HCT116 (cell line): ENCODE measurements at regions not wholly inside any gene's neighbourhood (a gene's known extent, or its start where the extent isn't known, plus 50 kb on each side); places are given as distances from the start of the nearest gene placed in this dataset.

ENCODE experiments used
- ATAC-seq: fragments of 200-7000 bp; cut with Tn5 transposase; 2 replicates; pipeline ENCODE4 v1.9.1; 2020; ENCODE audit warnings: mild to moderate bottlenecking, moderate library complexity
- BruUV-seq: library from RNA; stranded (reverse); fragments of 400-500 nt; replicated peaks from 2 replicates; lab custom pipeline; 2021; lab: Mats Ljungman, UMichigan
- CTCF ChIA-PET: fragments of 300-600 bp; sonication (Branson Sonifier 250); formaldehyde crosslinking; loops from one replicate; lab custom pipeline; 2021; ENCODE audit warnings: antibody characterized with exemption; lab: Charles Lee
- POLR2A ChIA-PET: fragments of 300-600, 350-600 bp; sonication (Branson Sonifier 250); formaldehyde crosslinking; loops from one replicate; lab custom pipeline; 2021; ENCODE audit warnings: antibody characterized with exemption; lab: Charles Lee
- RAD21 ChIA-PET, 2 experiments: fragments of 300-600 bp; sonication (Branson Sonifier 250); formaldehyde crosslinking; loops; one replicate each; lab custom pipeline; 2023; ENCODE audit warnings: low total read pairs in 2 of 2; ENCODE audit not compliant: uncharacterized antibody in 2 of 2, unreplicated experiment in 2 of 2, low non-redundant PET in 1 of 2; lab: Charles Lee
- DNase-seq: peaks from one replicate; pipeline ENCODE4 v3.0.0-alpha.2; 2010; ENCODE audit warnings: low read depth, low spot score
- H2AFZ ChIP-seq: fragments of 200-600 bp; shearing (Covaris generic), sonication (generic); 2 replicates; pipeline ENCODE4 v1.6.1; 2017; ENCODE audit warnings: low read depth, mixed run types, mixed read lengths, antibody characterized with exemption, low read length; ENCODE audit not compliant: poor library complexity, severe bottlenecking
- H3K27ac ChIP-seq: 2 replicates; pipeline ENCODE4 v1.5.1; 2012; ENCODE audit warnings: low read depth, low read length
- H3K27me3 ChIP-seq: fragments of 200-600 bp; sonication (generic); 2 replicates; pipeline ENCODE4 v1.6.1; 2016; ENCODE audit warnings: mixed run types, low read length, mixed read lengths; ENCODE audit not compliant: insufficient read depth
- H3K36me3 ChIP-seq, 2 experiments: fragments of 200-500 bp in 1 of 2; fragments of 200-600 bp in 1 of 2; sonication (Bioruptor generic) in 1 of 2; sonication (generic) in 1 of 2; 2 replicates each; pipeline versions ENCODE4 v1.5.1 to v1.6.1; 2014 to 2016; ENCODE audit warnings: low read length in 2 of 2, inconsistent platforms in 1 of 2, mixed read lengths in 1 of 2, mixed run types in 1 of 2; ENCODE audit not compliant: insufficient read depth in 2 of 2, control insufficient read depth in 1 of 2
- H3K4me1 ChIP-seq, 2 experiments: fragments of 200-600 bp in 1 of 2; sonication (generic) in 1 of 2; 2 replicates each; pipeline versions ENCODE4 v1.5.1 to v1.6.1; 2012 to 2017; ENCODE audit warnings: low read length in 2 of 2, inconsistent platforms in 1 of 2, mild to moderate bottlenecking in 1 of 2, mixed read lengths in 1 of 2, mixed run types in 1 of 2, moderate library complexity in 1 of 2; ENCODE audit not compliant: insufficient read depth in 2 of 2, control insufficient read depth in 1 of 2
- H3K4me2 ChIP-seq: fragments of 200-600 bp; sonication (generic); 2 replicates; pipeline ENCODE4 v1.6.1; 2017; ENCODE audit warnings: mixed run types, low read length, mixed read lengths
- H3K4me3 ChIP-seq, 2 experiments: fragments of 200-600 bp in 1 of 2; sonication (generic) in 1 of 2; replicated peaks in 1 of 2; 2 replicates each; pipeline ENCODE4 v1.5.1; 2011 to 2016; ENCODE audit warnings: low read length in 2 of 2, control low read depth in 1 of 2, low read depth in 1 of 2, mild to moderate bottlenecking in 1 of 2, mixed read lengths in 1 of 2, mixed run types in 1 of 2
- H3K79me2 ChIP-seq: fragments of 200-600 bp; sonication (generic); 2 replicates; pipeline ENCODE4 v1.6.1; 2017; ENCODE audit warnings: mild to moderate bottlenecking, mixed run types, low read length, moderate library complexity, mixed read lengths; ENCODE audit not compliant: insufficient read depth
- H3K9ac ChIP-seq: fragments of 200-600 bp; sonication (generic); 2 replicates; pipeline ENCODE4 v1.6.1; 2016; ENCODE audit warnings: low read length, mixed read lengths
- H3K9me2 ChIP-seq: fragments of 200-600 bp; sonication (generic), shearing (Covaris generic); 2 replicates; pipeline ENCODE4 v1.6.1; 2017; ENCODE audit warnings: mixed run types, mild to moderate bottlenecking, moderate library complexity; ENCODE audit not compliant: insufficient read depth
- H3K9me3 ChIP-seq, 2 experiments: fragments of 200-500 bp in 1 of 2; fragments of 200-600 bp in 1 of 2; sonication (Bioruptor generic) in 1 of 2; sonication (generic) in 1 of 2; 2 replicates each; pipeline ENCODE4 v1.6.1; 2014 to 2017; ENCODE audit warnings: low read length in 2 of 2, mixed read lengths in 2 of 2, inconsistent platforms in 1 of 2, low read depth in 1 of 2, mild to moderate bottlenecking in 1 of 2, mixed run types in 1 of 2, moderate library complexity in 1 of 2; ENCODE audit not compliant: control insufficient read depth in 1 of 2, insufficient read depth in 1 of 2
- H4K20me1 ChIP-seq: fragments of 200-600 bp; sonication (generic), shearing (Covaris generic); 2 replicates; pipeline ENCODE4 v1.6.1; 2017; ENCODE audit warnings: mixed run types, mild to moderate bottlenecking, moderate library complexity; ENCODE audit not compliant: insufficient read depth
- CEBPB ChIP-seq: IDR thresholded peaks from 2 replicates; pipeline ENCODE4 v1.6.1; 2012; ENCODE audit warnings: low read depth
- EGR1 ChIP-seq: IDR thresholded peaks from 2 replicates; pipeline ENCODE4 v1.6.1; 2012; ENCODE audit warnings: low read depth
- ELF1 ChIP-seq: IDR thresholded peaks from 2 replicates; pipeline ENCODE4 v1.6.1; 2012; ENCODE audit warnings: low read depth, borderline replicate concordance
- EZH2 ChIP-seq: fragments of 200-600 bp; sonication (generic); IDR thresholded peaks from 2 replicates; pipeline ENCODE4 v1.6.1; 2017; ENCODE audit warnings: antibody characterized with exemption, mixed run types
- EZH2phosphoT487 ChIP-seq: fragments of 200-600 bp; IDR thresholded peaks from 2 replicates; pipeline ENCODE4 v1.6.1; 2018; ENCODE audit warnings: antibody characterized with exemption, borderline replicate concordance
- JUND ChIP-seq: IDR thresholded peaks from 2 replicates; pipeline ENCODE4 v1.6.1; 2012
- POLR2AphosphoS5 ChIP-seq: IDR thresholded peaks from 2 replicates; pipeline ENCODE4 v1.6.1; 2011; ENCODE audit warnings: mild to moderate bottlenecking, low read depth, low read length, moderate library complexity
- RAD21 ChIP-seq: IDR thresholded peaks from 2 replicates; pipeline ENCODE4 v1.6.1; 2012; ENCODE audit warnings: low read depth, mild to moderate bottlenecking
- SIN3A ChIP-seq: IDR thresholded peaks from 2 replicates; pipeline ENCODE4 v1.6.1; 2012; ENCODE audit warnings: low read depth
- TCF7L2 ChIP-seq: IDR thresholded peaks from 2 replicates; pipeline ENCODE4 v1.7.0; 2011; ENCODE audit warnings: borderline replicate concordance, inconsistent platforms; ENCODE audit not compliant: insufficient read depth, insufficient read length; ENCODE audit errors: extremely low read depth
- YY1 ChIP-seq: IDR thresholded peaks from 2 replicates; pipeline ENCODE4 v1.6.1; 2011; ENCODE audit warnings: low read length, low read depth, moderate library complexity, mild to moderate bottlenecking; ENCODE audit not compliant: insufficient replicate concordance; ENCODE audit errors: extremely low read depth
- ZFX ChIP-seq: fragments of 450-650 bp; IDR thresholded peaks from 2 replicates; pipeline ENCODE4 v1.6.1; 2017
- ZNF274 ChIP-seq: fragments of 200-500 bp; sonication (Bioruptor generic); IDR thresholded peaks from 2 replicates; pipeline ENCODE4 v1.6.1; 2014; ENCODE audit warnings: mild to moderate bottlenecking, low read depth, low read length, inconsistent platforms
- intact Hi-C: fragments of 100-400 bp; cut with micrococcal nuclease; formaldehyde crosslinking; loops from 2 replicates; pipeline ENCODE4 v1.10.0; 2022
- TF ChIP-seq, protein P1 (sequence below): IDR thresholded peaks from 2 replicates; pipeline ENCODE4 v1.6.1; 2012
- TF ChIP-seq, protein P2 (sequence below): IDR thresholded peaks from 2 replicates; pipeline ENCODE4 v1.6.1; 2011; ENCODE audit warnings: mild to moderate bottlenecking, low read length, moderate library complexity; ENCODE audit not compliant: insufficient replicate concordance; ENCODE audit errors: extremely low read depth
- TF ChIP-seq, protein P3 (sequence below): IDR thresholded peaks from 2 replicates; pipeline ENCODE4 v1.6.1; 2012; ENCODE audit warnings: low read depth
- TF ChIP-seq, protein P4 (sequence below), 3 experiments: fragments of 200-600 bp in 1 of 3; sonication (generic) in 1 of 3; IDR thresholded peaks in 2 of 3; conservative IDR thresholded peaks in 1 of 3; 2 replicates each; pipeline ENCODE4 v1.5.1; 2012 to 2017; ENCODE audit warnings: low read depth in 2 of 3, low read length in 2 of 3, antibody characterized with exemption in 1 of 3, borderline replicate concordance in 1 of 3, control low read depth in 1 of 3, mild to moderate bottlenecking in 1 of 3, mixed read lengths in 1 of 3, mixed run types in 1 of 3, moderate library complexity in 1 of 3; ENCODE audit not compliant: insufficient read depth in 1 of 3

DNA sequence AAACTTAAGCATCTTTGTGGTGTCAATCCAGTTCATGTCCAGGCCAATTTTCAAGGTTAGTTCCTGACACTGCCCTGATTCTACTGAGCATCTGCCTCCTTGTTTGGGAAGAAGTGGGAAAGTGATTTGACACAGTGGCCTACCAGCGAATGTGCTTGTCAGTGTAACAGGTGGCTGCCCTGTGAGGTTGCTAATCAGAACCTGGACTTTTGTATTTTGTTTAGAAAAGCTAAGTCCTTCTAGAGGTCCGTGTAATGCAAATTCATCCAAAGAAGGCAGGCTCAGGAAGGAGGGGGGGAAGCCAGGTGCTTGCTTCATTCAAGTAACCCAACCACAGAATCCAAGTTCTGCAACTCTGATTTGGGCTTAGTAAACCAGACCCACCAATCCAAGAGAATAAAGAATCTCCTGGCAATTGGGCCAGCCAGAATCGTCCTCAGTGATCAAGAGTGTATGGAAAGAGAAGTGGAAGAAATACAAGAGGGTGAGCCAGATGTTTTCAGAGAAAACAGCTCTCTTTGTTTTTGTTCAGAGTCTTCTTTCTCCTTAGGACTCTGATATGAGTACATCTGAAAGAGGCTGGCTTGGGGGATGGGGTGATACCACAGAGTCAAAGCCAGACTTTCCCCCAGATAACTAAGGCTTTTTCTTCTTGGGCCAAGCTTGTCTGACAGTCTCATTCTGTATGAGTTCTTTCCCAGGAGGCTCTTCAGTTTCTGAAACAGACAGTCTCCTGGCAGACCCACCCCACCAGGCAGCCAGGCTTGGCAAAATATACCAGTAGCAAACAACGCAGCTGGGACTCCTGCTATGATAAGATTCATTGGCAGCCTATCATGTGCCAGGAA is 508.9 kb upstream of the TBL1XR1 start:
- no peaks in the 10 kb centered on the region for H3K27me3 ChIP-seq
- POLR2A ChIA-PET, result no interaction called here
- no peaks in the 10 kb centered on the region for H3K9me3 ChIP-seq
- DNase-seq (no peak), ATAC-seq (no peak)
- no peaks in the 10 kb centered on the region for H3K79me2 ChIP-seq
- no peak overlapping the region for H2AFZ ChIP-seq
- H3K9me2 ChIP-seq, result no peaks in the 10 kb centered on the region
- no peak for TF ChIP-seq RAD21
- TF ChIP-seq, protein P1, sequence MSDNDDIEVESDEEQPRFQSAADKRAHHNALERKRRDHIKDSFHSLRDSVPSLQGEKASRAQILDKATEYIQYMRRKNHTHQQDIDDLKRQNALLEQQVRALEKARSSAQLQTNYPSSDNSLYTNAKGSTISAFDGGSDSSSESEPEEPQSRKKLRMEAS, result no peak
- no peak for TF ChIP-seq SIN3A
- no peak for TF ChIP-seq TCF7L2
- no peak for TF ChIP-seq ELF1
- no peak for TF ChIP-seq YY1
- TF ChIP-seq EZH2, result no peak
- no peak for TF ChIP-seq EZH2phosphoT487
- no peak for TF ChIP-seq POLR2AphosphoS5
- TF ChIP-seq JUND, result no peak
- TF ChIP-seq, protein P2, sequence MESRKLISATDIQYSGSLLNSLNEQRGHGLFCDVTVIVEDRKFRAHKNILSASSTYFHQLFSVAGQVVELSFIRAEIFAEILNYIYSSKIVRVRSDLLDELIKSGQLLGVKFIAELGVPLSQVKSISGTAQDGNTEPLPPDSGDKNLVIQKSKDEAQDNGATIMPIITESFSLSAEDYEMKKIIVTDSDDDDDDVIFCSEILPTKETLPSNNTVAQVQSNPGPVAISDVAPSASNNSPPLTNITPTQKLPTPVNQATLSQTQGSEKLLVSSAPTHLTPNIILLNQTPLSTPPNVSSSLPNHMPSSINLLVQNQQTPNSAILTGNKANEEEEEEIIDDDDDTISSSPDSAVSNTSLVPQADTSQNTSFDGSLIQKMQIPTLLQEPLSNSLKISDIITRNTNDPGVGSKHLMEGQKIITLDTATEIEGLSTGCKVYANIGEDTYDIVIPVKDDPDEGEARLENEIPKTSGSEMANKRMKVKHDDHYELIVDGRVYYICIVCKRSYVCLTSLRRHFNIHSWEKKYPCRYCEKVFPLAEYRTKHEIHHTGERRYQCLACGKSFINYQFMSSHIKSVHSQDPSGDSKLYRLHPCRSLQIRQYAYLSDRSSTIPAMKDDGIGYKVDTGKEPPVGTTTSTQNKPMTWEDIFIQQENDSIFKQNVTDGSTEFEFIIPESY, result no peak
- no peak for TF ChIP-seq EGR1
- TF ChIP-seq ZFX, result no peak
- TF ChIP-seq, protein P3, sequence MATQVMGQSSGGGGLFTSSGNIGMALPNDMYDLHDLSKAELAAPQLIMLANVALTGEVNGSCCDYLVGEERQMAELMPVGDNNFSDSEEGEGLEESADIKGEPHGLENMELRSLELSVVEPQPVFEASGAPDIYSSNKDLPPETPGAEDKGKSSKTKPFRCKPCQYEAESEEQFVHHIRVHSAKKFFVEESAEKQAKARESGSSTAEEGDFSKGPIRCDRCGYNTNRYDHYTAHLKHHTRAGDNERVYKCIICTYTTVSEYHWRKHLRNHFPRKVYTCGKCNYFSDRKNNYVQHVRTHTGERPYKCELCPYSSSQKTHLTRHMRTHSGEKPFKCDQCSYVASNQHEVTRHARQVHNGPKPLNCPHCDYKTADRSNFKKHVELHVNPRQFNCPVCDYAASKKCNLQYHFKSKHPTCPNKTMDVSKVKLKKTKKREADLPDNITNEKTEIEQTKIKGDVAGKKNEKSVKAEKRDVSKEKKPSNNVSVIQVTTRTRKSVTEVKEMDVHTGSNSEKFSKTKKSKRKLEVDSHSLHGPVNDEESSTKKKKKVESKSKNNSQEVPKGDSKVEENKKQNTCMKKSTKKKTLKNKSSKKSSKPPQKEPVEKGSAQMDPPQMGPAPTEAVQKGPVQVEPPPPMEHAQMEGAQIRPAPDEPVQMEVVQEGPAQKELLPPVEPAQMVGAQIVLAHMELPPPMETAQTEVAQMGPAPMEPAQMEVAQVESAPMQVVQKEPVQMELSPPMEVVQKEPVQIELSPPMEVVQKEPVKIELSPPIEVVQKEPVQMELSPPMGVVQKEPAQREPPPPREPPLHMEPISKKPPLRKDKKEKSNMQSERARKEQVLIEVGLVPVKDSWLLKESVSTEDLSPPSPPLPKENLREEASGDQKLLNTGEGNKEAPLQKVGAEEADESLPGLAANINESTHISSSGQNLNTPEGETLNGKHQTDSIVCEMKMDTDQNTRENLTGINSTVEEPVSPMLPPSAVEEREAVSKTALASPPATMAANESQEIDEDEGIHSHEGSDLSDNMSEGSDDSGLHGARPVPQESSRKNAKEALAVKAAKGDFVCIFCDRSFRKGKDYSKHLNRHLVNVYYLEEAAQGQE, result no peak
- TF ChIP-seq, protein P4, sequence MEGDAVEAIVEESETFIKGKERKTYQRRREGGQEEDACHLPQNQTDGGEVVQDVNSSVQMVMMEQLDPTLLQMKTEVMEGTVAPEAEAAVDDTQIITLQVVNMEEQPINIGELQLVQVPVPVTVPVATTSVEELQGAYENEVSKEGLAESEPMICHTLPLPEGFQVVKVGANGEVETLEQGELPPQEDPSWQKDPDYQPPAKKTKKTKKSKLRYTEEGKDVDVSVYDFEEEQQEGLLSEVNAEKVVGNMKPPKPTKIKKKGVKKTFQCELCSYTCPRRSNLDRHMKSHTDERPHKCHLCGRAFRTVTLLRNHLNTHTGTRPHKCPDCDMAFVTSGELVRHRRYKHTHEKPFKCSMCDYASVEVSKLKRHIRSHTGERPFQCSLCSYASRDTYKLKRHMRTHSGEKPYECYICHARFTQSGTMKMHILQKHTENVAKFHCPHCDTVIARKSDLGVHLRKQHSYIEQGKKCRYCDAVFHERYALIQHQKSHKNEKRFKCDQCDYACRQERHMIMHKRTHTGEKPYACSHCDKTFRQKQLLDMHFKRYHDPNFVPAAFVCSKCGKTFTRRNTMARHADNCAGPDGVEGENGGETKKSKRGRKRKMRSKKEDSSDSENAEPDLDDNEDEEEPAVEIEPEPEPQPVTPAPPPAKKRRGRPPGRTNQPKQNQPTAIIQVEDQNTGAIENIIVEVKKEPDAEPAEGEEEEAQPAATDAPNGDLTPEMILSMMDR (IDR thresholded peaks at IDR 0.05 in 2 of 3, conservative IDR thresholded peaks at IDR 0.05 in 1 of 3; ENCODE audit: borderline replicate concordance in 1 of 3, insufficient read depth in 1 of 3, low read depth in 2 of 3, low read length in 2 of 3), result no peak
- no peak for TF ChIP-seq CEBPB
- TF ChIP-seq ZNF274, result no peak
- H3K27ac ChIP-seq, result no peak overlapping the region
- RAD21 ChIA-PET, result no interaction called here
- H3K9ac ChIP-seq, result no peak overlapping the region
- no peak overlapping the region for H3K4me2 ChIP-seq
- intact Hi-C loops, result no loop called here
- BruUV-seq, result no TSS peak
- no peaks in the 10 kb centered on the region for H3K36me3 ChIP-seq
- H4K20me1 ChIP-seq, result no peaks in the 10 kb centered on the region
- no peak overlapping the region for H3K4me3 ChIP-seq
- CTCF ChIA-PET, result no interaction called here
- H3K4me1 ChIP-seq, result no peaks in the 10 kb centered on the region
